GM18861 (cell line): ENCODE measurements at regions not wholly inside any gene's neighbourhood (a gene's known extent, or its start where the extent isn't known, plus 50 kb on each side); places are given as distances from the start of the nearest gene placed in this dataset.
"Not testable (repeated sequence)": the region's sequence is repeated elsewhere in the genome, so short reads cannot be mapped to it uniquely, and the experiment has no call there.

ENCODE experiments used
- ATAC-seq: cut with Tn5 transposase; IDR thresholded peaks from one replicate; pipeline ENCODE4 v1.9.1; 2021; ENCODE audit not compliant: unreplicated experiment

DNA sequence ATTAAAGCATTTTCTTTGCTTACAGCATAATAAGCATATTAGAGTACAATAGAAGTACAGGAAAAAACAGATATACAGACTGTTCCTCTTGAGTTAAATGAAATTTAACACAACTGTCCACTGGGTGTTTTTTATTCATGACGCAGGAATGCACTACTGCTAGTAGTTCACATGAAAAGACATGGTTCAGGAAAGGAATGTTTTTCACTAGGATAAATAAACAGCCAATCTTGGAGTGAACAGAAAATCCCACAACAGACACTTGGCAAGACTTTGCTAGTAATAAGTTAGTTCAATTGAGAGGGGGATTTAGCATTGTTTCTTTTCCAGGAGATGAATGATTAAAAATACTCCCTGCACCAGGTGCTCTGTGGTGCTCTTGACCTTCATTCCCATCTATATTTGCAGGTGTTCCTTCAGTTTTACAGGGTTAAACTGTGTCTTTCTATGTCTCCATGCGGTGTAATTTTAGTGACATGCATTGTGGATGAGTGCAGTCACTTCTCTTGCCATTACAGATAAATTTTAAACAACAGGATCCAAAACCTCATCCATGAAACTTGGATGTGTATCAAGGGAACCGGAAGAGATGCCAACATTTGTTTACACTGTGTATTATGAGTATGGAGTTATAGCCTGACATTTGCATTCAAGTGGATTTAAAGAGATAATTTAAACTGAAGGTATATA, 796.6 kb downstream of the DSC3 start:
- ATAC-seq: no peak

GRCh38 chr18:30234755-30235154, 807.8 kb downstream of the DSC3 start:
- no peak for ATAC-seq

DNA sequence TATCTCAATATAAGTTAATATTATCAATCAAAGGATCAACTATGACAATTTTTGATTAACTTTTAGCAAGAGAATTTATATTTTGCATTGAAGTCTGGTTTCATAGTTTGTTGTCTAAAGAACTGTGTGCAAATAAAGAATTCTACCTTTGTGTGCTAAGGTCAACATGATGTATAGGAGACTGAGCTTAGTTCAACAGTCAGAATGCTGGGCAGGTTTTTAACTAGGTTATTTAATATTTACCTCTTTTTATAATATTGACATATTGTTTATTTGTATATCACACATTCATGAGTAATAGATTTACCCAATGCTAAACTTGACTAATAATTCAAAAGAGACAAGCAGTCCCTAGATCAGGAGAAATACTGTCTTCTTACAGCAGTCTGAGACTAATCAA, 831.4 kb downstream of the DSC3 start:
- no peak for ATAC-seq

GRCh38 chr18:30208546-30208945, 834.0 kb downstream of the DSC3 start:
- ATAC-seq: no peak

GRCh38 chr18:30192216-30192615, 850.3 kb downstream of the DSC3 start:
- no peak for ATAC-seq

- ATAC-seq: no peak
Observed at GRCh38 chr18:30186245-30186644, 856.3 kb downstream of the DSC3 start.

GRCh38 chr18:30177056-30177455, 865.5 kb downstream of the DSC3 start:
- no peak for ATAC-seq

- no peak for ATAC-seq
Observed at GRCh38 chr18:30175621-30176225, 866.8 kb downstream of the DSC3 start.

DNA sequence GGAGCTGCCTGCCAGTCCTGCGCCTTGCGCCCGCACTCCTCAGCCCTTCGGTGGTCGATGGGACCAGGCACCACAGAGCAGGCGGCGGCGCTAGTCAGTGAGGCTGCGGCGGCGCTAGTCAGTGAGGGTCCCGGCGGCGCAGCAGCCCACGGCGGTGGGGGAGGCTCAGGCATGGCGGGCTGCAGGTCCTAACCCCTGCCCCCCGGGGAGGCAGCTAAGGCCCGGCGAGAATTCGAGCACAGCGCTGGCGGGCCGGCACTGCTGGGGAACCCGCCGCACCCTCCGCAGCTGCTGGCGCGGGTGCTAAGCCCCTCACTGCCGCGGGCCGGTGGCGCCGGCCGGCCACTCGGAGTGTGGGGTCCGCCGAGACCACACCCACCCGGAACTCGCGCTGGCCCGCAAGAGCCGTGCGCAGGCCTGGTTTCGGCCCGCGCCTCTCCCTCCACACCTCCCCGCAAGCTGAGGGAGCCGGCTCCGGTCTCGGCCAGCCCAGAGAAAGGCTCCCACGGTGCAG, 867.4 kb downstream of the DSC3 start:
- ATAC-seq: no peak

GRCh38 chr18:30163573-30163972, 879.0 kb downstream of the DSC3 start:
- no peak for ATAC-seq

DNA sequence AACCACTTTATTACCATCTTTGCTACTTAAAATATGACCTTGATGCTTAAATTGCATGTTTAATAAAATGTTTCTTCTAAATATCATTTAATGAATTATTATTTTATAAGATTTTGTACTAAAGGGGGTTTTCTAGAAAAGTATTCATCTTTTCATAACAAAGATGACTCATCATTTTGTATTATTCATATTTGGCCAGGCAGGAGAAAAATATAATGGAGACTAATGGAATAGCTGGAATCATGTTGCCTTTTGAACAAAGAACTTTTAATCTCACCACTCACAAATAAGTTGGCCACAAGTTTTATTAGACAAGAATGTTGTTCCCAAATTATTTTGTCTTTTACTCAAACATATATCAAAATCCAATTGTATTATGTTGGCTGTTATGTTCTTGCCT, 882.4 kb downstream of the DSC3 start:
- no peak for ATAC-seq

GRCh38 chr18:30150586-30151250, 891.8 kb downstream of the DSC3 start:
- no peak for ATAC-seq

DNA sequence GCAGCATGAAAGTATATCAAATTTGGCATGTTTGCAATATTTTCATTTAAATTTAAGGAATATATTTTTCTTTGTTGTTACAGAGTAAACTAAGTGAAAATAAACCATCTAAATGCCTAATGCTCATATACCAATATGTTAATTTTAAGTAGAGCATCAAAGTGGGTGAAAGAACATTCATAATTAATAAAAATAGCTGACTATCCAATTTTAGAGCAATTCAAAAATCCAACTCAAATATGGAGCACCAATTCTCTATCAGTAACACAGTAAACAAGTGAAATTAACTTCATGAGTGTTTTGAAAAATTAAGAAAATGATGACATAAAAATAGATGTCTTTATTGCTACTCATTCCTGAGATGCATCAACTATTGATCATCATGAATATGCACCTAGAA, 893.0 kb downstream of the DSC3 start:
- ATAC-seq: no peak

DNA sequence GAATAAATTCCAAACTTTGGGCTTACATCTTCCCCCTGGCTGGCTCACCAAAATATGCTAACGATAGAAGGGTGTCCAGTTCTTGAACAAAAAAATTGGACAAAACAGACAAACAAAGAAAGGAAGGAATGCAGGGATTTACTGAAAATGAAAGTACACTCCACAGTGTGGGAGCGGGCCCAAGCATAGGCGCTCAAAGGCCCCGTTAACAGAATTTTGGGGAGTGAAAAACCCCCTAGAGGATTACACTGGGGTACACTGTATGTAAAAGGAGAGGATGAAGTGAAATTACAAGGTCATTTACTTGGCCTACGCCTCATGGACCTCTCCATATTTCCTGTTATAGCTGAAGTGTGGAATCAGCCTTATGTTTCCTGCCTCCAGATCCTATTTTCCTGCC, 899.7 kb downstream of the DSC3 start:
- ATAC-seq: no peak

GRCh38 chr18:30142248-30142647, 900.3 kb downstream of the DSC3 start:
- ATAC-seq: no peak

- not testable (repeated sequence) for ATAC-seq
Observed at GRCh38 chr18:30141506-30141905, 901.0 kb downstream of the DSC3 start.

- ATAC-seq: no peak
Observed at GRCh38 chr18:30139631-30140287, 902.8 kb downstream of the DSC3 start.

DNA sequence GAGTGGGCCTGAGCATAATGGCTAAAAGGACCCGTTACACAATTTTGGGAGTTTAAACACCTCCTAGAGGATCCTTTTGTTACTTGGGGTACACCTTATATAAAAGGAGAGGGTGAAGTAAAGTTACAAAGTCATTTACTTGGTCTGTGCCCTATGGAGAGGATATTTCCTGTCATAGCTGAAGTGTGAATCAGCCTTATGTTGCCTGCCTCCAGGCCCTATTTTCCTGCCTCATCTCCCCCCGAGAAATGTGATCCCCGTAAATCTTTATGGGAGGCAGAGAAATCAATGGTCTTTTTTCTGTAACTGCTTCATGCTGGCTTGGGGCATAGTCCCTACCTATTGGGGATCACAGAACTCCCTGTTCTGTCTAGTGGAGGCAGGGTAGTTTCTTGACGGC, 906.6 kb downstream of the DSC3 start:
- no peak for ATAC-seq

DNA sequence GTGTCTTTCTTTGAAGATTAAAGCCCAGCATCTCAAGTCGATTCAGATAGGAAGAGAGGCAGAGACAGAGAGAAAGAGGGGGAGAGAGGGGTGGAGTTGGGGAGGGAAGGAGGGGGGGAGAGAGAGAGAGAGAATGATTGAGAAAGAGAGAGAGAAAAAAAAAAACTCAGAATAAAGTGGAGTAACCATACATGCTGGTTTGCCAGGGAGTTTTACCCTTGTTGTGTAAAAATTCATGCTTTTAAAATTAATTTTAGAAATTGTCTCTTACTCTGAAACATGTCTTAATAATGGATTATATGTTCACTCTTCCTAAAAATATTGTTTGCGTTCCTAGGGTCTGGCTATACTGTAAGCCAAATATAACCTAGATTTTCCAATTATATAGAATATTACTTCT, 908.5 kb downstream of the DSC3 start:
- no peak for ATAC-seq

DNA sequence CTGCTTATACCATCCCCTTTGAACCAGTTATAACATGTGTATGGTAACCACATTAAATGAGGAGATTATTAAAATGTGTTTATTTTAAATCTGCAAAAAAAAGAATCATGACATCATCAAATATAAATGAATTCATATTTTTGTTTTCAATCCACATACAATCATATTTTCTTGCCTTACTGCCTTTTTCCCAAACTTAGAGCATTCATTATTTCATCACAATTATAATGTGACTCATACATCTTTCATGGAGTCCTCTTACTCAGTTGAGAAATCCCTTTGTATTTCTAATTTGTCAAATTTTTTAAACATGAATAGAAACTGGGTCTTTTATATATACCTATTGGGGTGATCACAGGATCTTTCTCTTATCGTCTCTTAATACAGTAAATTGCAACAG, 909.6 kb downstream of the DSC3 start:
- no peak for ATAC-seq

DNA sequence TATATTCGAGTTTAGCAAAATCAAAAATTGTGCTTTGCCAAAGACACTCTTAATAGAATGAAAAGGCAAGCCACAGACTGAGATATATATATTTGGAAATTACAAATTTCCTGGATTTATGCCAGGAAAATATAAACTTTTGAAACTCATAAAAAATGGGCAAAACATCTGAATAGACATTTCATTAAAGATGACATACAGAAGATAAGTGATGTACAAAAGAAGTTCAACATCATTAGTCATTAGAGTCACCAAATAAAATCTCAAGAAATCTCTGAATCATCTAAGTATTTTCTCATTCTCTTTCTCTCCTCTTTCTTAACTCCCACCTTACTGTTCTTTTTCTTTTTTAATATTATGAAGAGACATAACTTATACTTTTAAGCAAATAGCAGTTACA, 921.1 kb downstream of the DSC3 start:
- no peak for ATAC-seq

- ATAC-seq: no peak
Observed at GRCh38 chr18:30113454-30113853, 929.1 kb downstream of the DSC3 start.
